ENCODE measurements at regions not wholly inside any gene's neighbourhood (a gene's known extent, or its start where the extent isn't known, plus 50 kb on each side); places are given as distances from the start of the nearest gene placed in this dataset.

GRCh38 chr5:72557167-72558045 lies 50.2 kb upstream of the ZNF366 start:
- no peak for TF ChIP-seq EZH2 (IDR thresholded peaks at IDR 0.05; ENCODE audit: borderline replicate concordance, insufficient read depth, low read length, poor library complexity, severe bottlenecking)
- no peak for TF ChIP-seq REST (IDR thresholded peaks at IDR 0.05; ENCODE audit: borderline replicate concordance)
- TF ChIP-seq, protein P1, sequence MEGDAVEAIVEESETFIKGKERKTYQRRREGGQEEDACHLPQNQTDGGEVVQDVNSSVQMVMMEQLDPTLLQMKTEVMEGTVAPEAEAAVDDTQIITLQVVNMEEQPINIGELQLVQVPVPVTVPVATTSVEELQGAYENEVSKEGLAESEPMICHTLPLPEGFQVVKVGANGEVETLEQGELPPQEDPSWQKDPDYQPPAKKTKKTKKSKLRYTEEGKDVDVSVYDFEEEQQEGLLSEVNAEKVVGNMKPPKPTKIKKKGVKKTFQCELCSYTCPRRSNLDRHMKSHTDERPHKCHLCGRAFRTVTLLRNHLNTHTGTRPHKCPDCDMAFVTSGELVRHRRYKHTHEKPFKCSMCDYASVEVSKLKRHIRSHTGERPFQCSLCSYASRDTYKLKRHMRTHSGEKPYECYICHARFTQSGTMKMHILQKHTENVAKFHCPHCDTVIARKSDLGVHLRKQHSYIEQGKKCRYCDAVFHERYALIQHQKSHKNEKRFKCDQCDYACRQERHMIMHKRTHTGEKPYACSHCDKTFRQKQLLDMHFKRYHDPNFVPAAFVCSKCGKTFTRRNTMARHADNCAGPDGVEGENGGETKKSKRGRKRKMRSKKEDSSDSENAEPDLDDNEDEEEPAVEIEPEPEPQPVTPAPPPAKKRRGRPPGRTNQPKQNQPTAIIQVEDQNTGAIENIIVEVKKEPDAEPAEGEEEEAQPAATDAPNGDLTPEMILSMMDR (IDR thresholded peaks at IDR 0.05; ENCODE audit: poor library complexity, severe bottlenecking) = no peak
- TF ChIP-seq EP300 (conservative IDR thresholded peaks at IDR 0.05; ENCODE audit: poor library complexity, severe bottlenecking) = no peak
- no peak for TF ChIP-seq SMC3 (conservative IDR thresholded peaks at IDR 0.05; ENCODE audit: poor library complexity)
- no peak for TF ChIP-seq TAF1 (IDR thresholded peaks at IDR 0.05; ENCODE audit: low read depth)
- TF ChIP-seq RAD21 (conservative IDR thresholded peaks at IDR 0.05) = no peak

Data from neural cell (in vitro differentiated cells).